GM21786 (cell line): ENCODE measurements at regions not wholly inside any gene's neighbourhood (a gene's known extent, or its start where the extent isn't known, plus 50 kb on each side); places are given as distances from the start of the nearest gene placed in this dataset.

Source experiments
- ATAC-seq: cut with Tn5 transposase; IDR thresholded peaks from one replicate; pipeline ENCODE4 v1.9.1; 2021; ENCODE audit not compliant: unreplicated experiment

GRCh38 chr14:65348137-65348536 lies 64.4 kb upstream of the FUT8 start:
- no peak for ATAC-seq

- ATAC-seq: no peak
These were observed 63.4 kb upstream of the FUT8 start for GRCh38 chr14:65349100-65349499.

GRCh38 chr14:65351493-65352194 lies 60.9 kb upstream of the FUT8 start:
- peak; percentile 45 for ATAC-seq

DNA sequence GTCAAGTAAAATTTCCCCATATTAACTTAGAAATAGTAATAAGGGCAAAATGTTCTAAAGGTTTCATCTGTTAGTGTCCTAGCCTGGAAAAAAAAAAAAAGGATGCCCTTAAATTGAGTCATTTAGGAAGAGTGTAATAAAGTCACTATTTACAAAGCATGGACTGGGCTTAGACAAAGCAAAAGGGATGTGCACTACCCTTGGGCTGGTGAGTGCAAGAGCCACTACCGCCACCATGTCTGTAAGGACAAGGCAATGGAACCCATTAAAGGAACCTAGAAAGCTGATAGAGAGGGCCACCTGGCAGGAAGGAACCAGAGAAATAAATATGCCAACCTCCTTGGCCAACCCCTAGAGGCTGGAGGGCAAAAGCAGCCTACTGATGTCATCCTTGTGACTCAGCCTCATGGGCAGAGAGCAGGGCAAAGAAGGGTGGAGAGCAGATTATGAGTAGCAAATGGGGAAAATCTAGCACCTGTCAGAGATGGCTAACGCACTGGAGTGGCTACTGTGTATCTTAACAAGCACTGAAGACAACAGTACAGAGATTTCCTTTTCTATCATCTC lies 59.5 kb upstream of the FUT8 start:
- ATAC-seq: no peak

DNA sequence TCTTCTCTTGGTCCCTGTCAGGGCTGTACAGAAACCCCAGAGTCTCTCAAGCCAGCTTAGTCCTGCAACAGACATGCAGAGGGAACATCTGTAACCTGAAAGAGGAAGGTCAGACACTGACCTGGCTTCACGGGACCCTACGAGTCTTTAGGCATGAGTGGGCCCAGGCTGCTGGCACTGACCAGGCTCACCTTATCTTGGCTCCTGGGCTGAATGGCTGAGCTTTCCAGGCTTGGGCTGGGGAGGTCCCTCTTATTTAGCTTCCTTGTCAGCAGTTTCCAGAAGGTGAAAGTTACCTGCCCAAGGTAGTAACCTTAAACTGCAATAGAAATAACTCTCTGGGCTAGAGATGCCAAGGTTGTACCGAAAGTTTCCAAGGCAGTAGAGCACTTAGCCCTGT lies 58.4 kb upstream of the FUT8 start:
- ATAC-seq: no peak

GRCh38 chr14:65354715-65355114 lies 57.8 kb upstream of the FUT8 start:
- ATAC-seq: no peak

DNA sequence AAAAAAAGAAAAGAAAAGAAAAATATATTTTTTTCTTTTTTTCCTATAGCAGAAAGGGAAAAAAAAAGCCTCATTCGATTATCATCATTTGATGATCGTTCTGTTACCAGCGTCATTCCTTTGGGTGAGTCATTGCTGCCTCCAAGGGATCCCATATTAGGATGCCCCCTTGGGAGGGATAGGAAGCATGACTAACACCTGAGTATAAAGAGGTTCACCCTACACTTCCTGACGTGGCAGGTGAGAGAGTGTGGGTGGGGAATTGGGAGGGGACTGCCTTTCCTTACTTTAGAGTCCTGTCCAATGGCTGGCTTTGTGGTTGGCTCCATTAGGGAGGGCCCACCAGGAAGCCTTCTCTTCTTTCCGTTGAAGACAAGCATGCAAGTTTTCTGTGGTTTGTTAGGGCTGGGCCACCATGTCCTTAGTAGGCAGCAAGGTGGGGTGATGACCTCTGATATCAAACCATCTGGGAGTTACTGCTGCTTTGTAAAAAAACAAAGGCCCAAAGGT lies 56.1 kb upstream of the FUT8 start:
- ATAC-seq: no peak

DNA sequence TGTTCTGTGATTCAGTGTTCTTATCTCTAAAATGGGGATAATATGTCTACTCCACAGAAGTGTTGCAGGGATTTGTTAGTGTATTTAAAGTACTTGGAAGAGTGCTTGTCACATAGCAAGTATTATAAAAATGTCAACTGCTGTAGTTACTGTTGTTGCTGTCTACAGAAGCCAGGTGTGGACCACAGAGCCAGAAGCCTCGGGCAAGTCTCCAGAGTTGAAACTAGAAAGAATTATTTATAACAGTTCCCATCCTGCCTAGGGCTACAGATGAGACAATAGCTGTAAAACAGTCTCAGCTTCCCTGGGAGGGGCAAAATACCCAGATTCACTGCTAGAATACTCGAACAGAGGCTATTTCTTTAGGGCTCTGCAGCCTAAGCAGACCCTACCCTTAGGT lies 55.4 kb upstream of the FUT8 start:
- peak; percentile 36 for ATAC-seq

DNA sequence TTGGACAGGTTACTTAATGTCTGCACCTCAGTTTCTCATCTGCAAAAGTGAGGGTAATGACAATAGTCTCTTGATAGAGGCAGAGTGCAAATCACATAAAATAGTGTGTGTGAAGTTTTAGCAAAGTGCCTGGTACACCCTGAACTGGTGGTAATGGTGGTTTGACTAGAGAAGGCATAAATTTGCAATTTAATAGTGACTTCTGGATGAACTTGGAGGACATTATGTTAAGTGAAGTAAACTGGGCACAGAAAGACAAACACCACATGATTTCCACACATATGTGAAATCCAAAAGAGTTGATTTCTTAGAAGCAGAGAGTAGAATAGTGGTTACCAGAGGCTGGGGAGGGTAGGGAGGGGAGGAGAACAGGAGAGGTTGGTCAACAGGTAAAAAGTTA lies 54.8 kb upstream of the FUT8 start:
- no peak for ATAC-seq

- ATAC-seq: no peak
These were observed 53.0 kb upstream of the FUT8 start for GRCh38 chr14:65359503-65359902.

GRCh38 chr14:65360144-65360784 lies 52.3 kb upstream of the FUT8 start:
- ATAC-seq: no peak

GRCh38 chr14:65361920-65362319 lies 50.6 kb upstream of the FUT8 start:
- ATAC-seq: no peak
